K562 (cell line): ENCODE measurements at regions not wholly inside any gene's neighbourhood (a gene's known extent, or its start where the extent isn't known, plus 50 kb on each side); places are given as distances from the start of the nearest gene placed in this dataset.

Experiments
- ATAC-seq: fragments of 200-7000 bp; cut with Tn5 transposase; 3 replicates; pipeline ENCODE4 v1.9.1; 2020; ENCODE audit warnings: moderate library complexity
- BruUV-seq: library from RNA; stranded (reverse); fragments of 400-500 nt; replicated peaks from 2 replicates; lab custom pipeline; 2021; lab: Mats Ljungman, UMichigan
- CTCF ChIA-PET: fragments of 300-600 bp; formaldehyde crosslinking; extraction: SDS; loops from one replicate; lab custom pipeline; 2021; ENCODE audit warnings: low intra/inter-chr PET ratio; lab: Yijun Ruan, JAX
- POLR2A ChIA-PET: fragments of 300-600, 350-650 bp; sonication (Branson Sonifier 250); formaldehyde crosslinking; extraction: SDS; loops from one replicate; lab custom pipeline; 2021; ENCODE audit warnings: antibody characterized with exemption, inconsistent platforms; lab: Yijun Ruan, JAX
- DNase-seq, 4 experiments: peaks; one replicate each; pipeline versions ENCODE4 v3.0.0 to v3.0.0-alpha.2; 2011 to 2018; ENCODE audit warnings: low spot score in 3 of 4, mixed read lengths in 3 of 4; ENCODE audit errors: extremely low read depth in 1 of 4
- FAIRE-seq: peaks from 2 replicates; lab custom pipeline; 2011; peaks lifted over from hg19 to GRCh38; lab: Jason Lieb, UNC
- H2AFZ ChIP-seq: 2 replicates; pipeline ENCODE4 v1.6.0; 2011; ENCODE audit warnings: low read depth, low read length, control low read depth, inconsistent platforms
- H3K27ac ChIP-seq: fragments of 200-600 bp; 3 replicates; pipeline ENCODE4 v1.8.0; 2011; ENCODE audit warnings: low read depth, mild to moderate bottlenecking, control low read depth, inconsistent platforms, low read length, moderate library complexity, mixed read lengths; ENCODE audit errors: extremely low read depth
- H3K27me3 ChIP-seq, 2 experiments: fragments of 300-600 bp in 1 of 2; 2 replicates in 1 of 2; 3 replicates in 1 of 2; pipeline versions ENCODE4 v1.6.0 to v1.8.0; 2011; ENCODE audit warnings: inconsistent platforms in 2 of 2, low read length in 2 of 2, mild to moderate bottlenecking in 1 of 2, mixed read lengths in 1 of 2, moderate library complexity in 1 of 2; ENCODE audit not compliant: control insufficient read depth in 2 of 2, insufficient read depth in 2 of 2
- H3K36me3 ChIP-seq: fragments of 300-600 bp; 3 replicates; pipeline ENCODE4 v1.8.0; 2011; ENCODE audit warnings: mild to moderate bottlenecking, low read length, inconsistent platforms; ENCODE audit not compliant: control insufficient read depth, insufficient read depth
- H3K4me1 ChIP-seq, 2 experiments: fragments of 200-600 bp in 1 of 2; replicated peaks in 1 of 2; 2 replicates in 1 of 2; 3 replicates in 1 of 2; pipeline versions ENCODE4 v1.5.1 to v1.8.0; 2011; ENCODE audit warnings: inconsistent platforms in 2 of 2, low read length in 2 of 2, mild to moderate bottlenecking in 1 of 2, mixed read lengths in 1 of 2, moderate library complexity in 1 of 2; ENCODE audit not compliant: control insufficient read depth in 2 of 2, insufficient read depth in 2 of 2
- H3K4me2 ChIP-seq: 2 replicates; pipeline ENCODE4 v1.6.1; 2011; ENCODE audit warnings: low read length, control low read depth, inconsistent platforms, mixed read lengths; ENCODE audit not compliant: insufficient read depth
- H3K4me3 ChIP-seq: fragments of 200-600 bp; sonication (generic), shearing (Covaris generic); 2 replicates; pipeline ENCODE4 v1.5.1; 2016; ENCODE audit warnings: control low read depth, inconsistent platforms
- H3K79me2 ChIP-seq: fragments of 200-600 bp; 3 replicates; pipeline ENCODE4 v1.8.0; 2011; ENCODE audit warnings: low read length, inconsistent platforms; ENCODE audit not compliant: control insufficient read depth, insufficient read depth
- H3K9ac ChIP-seq, 2 experiments: 2 replicates each; pipeline versions ENCODE4 v1.6.0 to v1.6.1; 2011; ENCODE audit warnings: low read depth in 2 of 2, low read length in 2 of 2, control low read depth in 1 of 2, inconsistent platforms in 1 of 2, mild to moderate bottlenecking in 1 of 2, mixed read lengths in 1 of 2; ENCODE audit not compliant: insufficient read depth in 1 of 2
- H3K9me1 ChIP-seq: one replicate; pipeline ENCODE4 v1.6.0; 2011; ENCODE audit warnings: inconsistent platforms, mild to moderate bottlenecking, low read length, moderate library complexity; ENCODE audit not compliant: control insufficient read depth, insufficient read depth
- H3K9me3 ChIP-seq: replicated peaks from 2 replicates; pipeline ENCODE4 v1.5.1; 2011; ENCODE audit warnings: low read depth, low read length, inconsistent platforms; ENCODE audit not compliant: control insufficient read depth, insufficient read depth
- H4K20me1 ChIP-seq: replicated peaks from 2 replicates; pipeline ENCODE4 v1.6.1; 2011; ENCODE audit warnings: low read length, inconsistent platforms, mixed read lengths; ENCODE audit not compliant: control insufficient read depth, insufficient read depth
- ARHGAP35 ChIP-seq: fragments of 450-650 bp; IDR thresholded peaks from 2 replicates; pipeline ENCODE4 v1.6.1; 2018; ENCODE audit not compliant: partially characterized antibody
- ARID2 ChIP-seq: fragments of 450-650 bp; IDR thresholded peaks from 2 replicates; pipeline ENCODE4 v1.6.1; 2017; ENCODE audit warnings: antibody characterized with exemption, mild to moderate bottlenecking
- CHD4 ChIP-seq: fragments of 200-600 bp; sonication (generic); IDR thresholded peaks from 3 replicates; pipeline ENCODE4 v1.6.1; 2012; ENCODE audit warnings: low read depth, mild to moderate bottlenecking, mixed read lengths, low read length, inconsistent platforms; ENCODE audit not compliant: insufficient read depth, insufficient replicate concordance, poor library complexity, severe bottlenecking
- GTF2F1 ChIP-seq: IDR thresholded peaks from 2 replicates; pipeline ENCODE4 v1.6.1; 2011; ENCODE audit warnings: low read depth, low read length, improper control_type of control experiment
- GTF3C2 ChIP-seq: IDR thresholded peaks from 3 replicates; pipeline ENCODE4 v1.6.1; 2011; ENCODE audit warnings: borderline replicate concordance, mild to moderate bottlenecking, moderate library complexity; ENCODE audit not compliant: insufficient read length; ENCODE audit errors: extremely low read depth
- HDAC2 ChIP-seq: fragments of 450-650 bp; IDR thresholded peaks from 2 replicates; pipeline ENCODE4 v1.6.1; 2016; ENCODE audit warnings: mild to moderate bottlenecking
- HEY1 ChIP-seq: fragments of 250-450 bp; sonication (Bioruptor Pico); IDR thresholded peaks from 2 replicates; pipeline ENCODE4 v1.5.0; 2020; ENCODE audit warnings: mild to moderate bottlenecking, moderate library complexity, borderline replicate concordance
- KAT8 ChIP-seq: fragments of 450-650 bp; IDR thresholded peaks from 2 replicates; pipeline ENCODE4 v1.6.1; 2016; ENCODE audit warnings: low read depth, mild to moderate bottlenecking
- MCM2 ChIP-seq: fragments of 450-650 bp; IDR thresholded peaks from 2 replicates; pipeline ENCODE4 v1.6.1; 2017; ENCODE audit warnings: low read depth, mild to moderate bottlenecking
- MCM5 ChIP-seq: fragments of 450-650 bp; IDR thresholded peaks from 2 replicates; pipeline ENCODE4 v1.6.1; 2016; ENCODE audit warnings: low read depth
- MLLT1 ChIP-seq, 2 experiments: fragments of 450-650 bp; IDR thresholded peaks; 2 replicates each; pipeline ENCODE4 v1.6.1; 2016
- NR4A1 ChIP-seq, 2 experiments: fragments of 250-450 bp in 1 of 2; fragments of 450-650 bp in 1 of 2; sonication (Bioruptor Pico) in 1 of 2; IDR thresholded peaks; 2 replicates each; pipeline versions ENCODE4 v1.4.0 to v1.6.1; 2016 to 2020; ENCODE audit warnings: mild to moderate bottlenecking in 2 of 2, missing compliant biosample characterization in 1 of 2, missing genetic modification characterization in 1 of 2, moderate library complexity in 1 of 2
- POLR3A ChIP-seq: IDR thresholded peaks from 2 replicates; pipeline ENCODE4 v1.6.1; 2011; ENCODE audit warnings: borderline replicate concordance, mild to moderate bottlenecking, moderate library complexity; ENCODE audit not compliant: insufficient read length, insufficient read depth; ENCODE audit errors: extremely low read depth
- PPARD ChIP-seq: fragments of 250-450 bp; sonication (Bioruptor Pico); IDR thresholded peaks from 2 replicates; pipeline ENCODE4 v1.8.0; 2022; ENCODE audit warnings: inconsistent platforms, mild to moderate bottlenecking, moderate library complexity
- RCOR1 ChIP-seq, 2 experiments: IDR thresholded peaks; 2 replicates each; pipeline ENCODE4 v1.6.1; 2012; ENCODE audit warnings: low read depth in 2 of 2, low read length in 2 of 2, borderline replicate concordance in 1 of 2, improper control_type of control experiment in 1 of 2
- TCF3 ChIP-seq: sonication (generic); formaldehyde crosslinking; IDR thresholded peaks from 2 replicates; pipeline ENCODE4 v1.4.0; 2020; ENCODE audit warnings: mild to moderate bottlenecking, missing genetic modification reagents
- ZNF239 ChIP-seq: fragments of 250-450 bp; sonication (Bioruptor Pico); IDR thresholded peaks from 2 replicates; pipeline ENCODE4 v1.4.0; 2020; ENCODE audit warnings: mild to moderate bottlenecking
- ZNF263 ChIP-seq: sonication (generic); formaldehyde crosslinking; IDR thresholded peaks from 2 replicates; pipeline ENCODE4 v1.8.0; 2022; ENCODE audit warnings: mild to moderate bottlenecking, missing genetic modification reagents, borderline replicate concordance
- ZNF551 ChIP-seq: fragments of 250-450 bp; sonication (Bioruptor Pico); IDR thresholded peaks from 2 replicates; pipeline ENCODE4 v1.5.0; 2021; ENCODE audit warnings: mild to moderate bottlenecking, moderate library complexity
- ZNF695 ChIP-seq: fragments of 450-650 bp; formaldehyde crosslinking; IDR thresholded peaks from 2 replicates; pipeline ENCODE4 v1.4.0; 2020; ENCODE audit warnings: mild to moderate bottlenecking, moderate library complexity
- ZNF766 ChIP-seq: fragments of 200-800 bp; sonication (Bioruptor generic); conservative IDR thresholded peaks from 2 replicates; pipeline ENCODE4 v1.6.1; 2016; ENCODE audit warnings: missing genetic modification characterization, missing compliant biosample characterization
- WGBS: fragments of 100-300 bp; shearing (Covaris generic); methylation state at CpG from one replicate; pipeline ENCODE4 v1.1.6; 2016; ENCODE audit warnings: low coverage, mixed read lengths; ENCODE audit not compliant: insufficient coverage; ENCODE audit errors: missing lambda C conversion rate; 5-methylcytosine and 5-hydroxymethylcytosine counted together
- in situ Hi-C: fragments of 300-500 bp; cut with MboI; formaldehyde crosslinking; loops from 4 replicates; pipeline ENCODE4 v1.15.0; 2018; ENCODE audit warnings: inconsistent platforms, mixed read lengths
- intact Hi-C: fragments of 100-400 bp; cut with micrococcal nuclease; formaldehyde crosslinking; loops from 2 replicates; pipeline ENCODE4 v1.14.2; 2022

DNA sequence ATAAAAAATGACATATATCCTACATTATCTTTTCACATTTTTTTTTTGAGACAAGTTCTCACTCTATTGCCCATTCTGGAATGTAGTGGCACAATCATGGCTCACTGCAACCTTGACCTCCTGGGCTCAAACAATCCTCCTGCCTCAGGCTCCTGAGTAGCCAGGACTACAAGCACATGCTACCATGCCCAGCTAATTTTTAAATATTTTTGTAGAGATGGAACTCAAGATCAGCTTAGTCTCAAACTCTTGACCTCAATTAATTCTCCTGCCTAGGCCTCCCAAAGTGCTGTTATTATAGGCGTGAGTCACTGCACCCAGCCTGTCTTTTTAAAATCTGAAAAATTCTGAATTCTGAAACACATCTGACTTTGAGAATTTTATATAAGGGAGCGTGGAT, 241.9 kb upstream of the DCN start (continued):
- TF ChIP-seq ZNF263 (no peak), HDAC2 (no peak), ZNF551 (no peak), MCM5 (no peak), ZNF239 (CRISPR knock-in tag) (no peak), ZNF695 (CRISPR knock-in tag) (no peak), KAT8 (no peak)

- Histone ChIP-seq H3K9me1 (no peaks in the 10 kb centered on the region), H3K4me1 (peaks cover 0 to 4% of the 10 kb centered on the region in 2 experiments; a peak in 1 of 5 replicates), H3K9me3 (no peaks in the 10 kb centered on the region), H3K4me2 (no peak overlapping the region), H2AFZ (no peak overlapping the region), H3K27ac (no peak overlapping the region), H3K36me3 (no peaks in the 10 kb centered on the region), H3K27me3 (no peaks in the 10 kb centered on the region), H3K79me2 (no peaks in the 10 kb centered on the region), H3K4me3 (no peak overlapping the region), H4K20me1 (no peaks in the 10 kb centered on the region), H3K9ac (no peak overlapping the region)
- no peak for ATAC-seq
- no peak for FAIRE-seq
- no TSS peak for BruUV-seq
- ChIA-PET CTCF (no interaction called here), POLR2A (no interaction called here)
- no peak for DNase-seq
- intact Hi-C loops = no loop called here
- 29% methylated on average over 2 of the region's 2 CpGs for WGBS
- in situ Hi-C loops = no loop called here
- no peak for TF ChIP-seq GTF3C2
- TF ChIP-seq NR4A1 (CRISPR knock-in tag; IDR thresholded peaks at IDR 0.05) = no peak
- TF ChIP-seq NR4A1 (tag; IDR thresholded peaks at IDR 0.05) = no peak
- no peak for TF ChIP-seq MCM2
- TF ChIP-seq RCOR1 (IDR thresholded peaks at IDR 0.05; ENCODE audit: borderline replicate concordance in 1 of 2, low read depth in 2 of 2, low read length in 2 of 2) = no peak
- no peak for TF ChIP-seq CHD4
- no peak for TF ChIP-seq MLLT1 (IDR thresholded peaks at IDR 0.05)
- no peak for TF ChIP-seq TCF3 (CRISPR knock-in tag)
- no peak for TF ChIP-seq ZNF766 (CRISPR knock-in tag)
- no peak for TF ChIP-seq PPARD (CRISPR knock-in tag)
- TF ChIP-seq HEY1 = no peak
- no peak for TF ChIP-seq GTF2F1
- TF ChIP-seq ARID2 = no peak
- TF ChIP-seq ARHGAP35 = no peak
- no peak for TF ChIP-seq POLR3A
These were observed 241.1 kb upstream of the DCN start for GRCh38 chr12:91423693-91424050.
